ENCODE measurements at regions not wholly inside any gene's neighbourhood (a gene's known extent, or its start where the extent isn't known, plus 50 kb on each side); places are given as distances from the start of the nearest gene placed in this dataset.

DNA sequence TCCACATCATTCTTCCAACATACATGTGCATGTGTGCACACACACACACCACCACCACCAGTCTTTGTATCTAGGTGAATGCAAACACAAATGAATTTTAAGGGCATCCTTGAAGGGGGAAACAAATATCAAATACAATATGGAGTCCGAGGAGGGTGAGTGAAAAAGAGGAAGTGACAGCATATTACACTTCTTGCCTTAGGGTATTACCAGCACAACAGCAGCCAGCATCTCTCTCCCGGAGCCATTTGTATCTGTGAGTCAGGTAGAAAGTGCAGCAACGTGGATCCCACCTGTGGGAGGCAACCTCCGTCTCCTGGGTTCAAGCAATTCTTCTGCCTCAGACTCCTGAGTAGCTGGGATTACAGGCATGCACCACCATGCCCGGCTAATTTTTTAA, 483.2 kb downstream of the SMARCA1 start:
- TF ChIP-seq, protein P1, sequence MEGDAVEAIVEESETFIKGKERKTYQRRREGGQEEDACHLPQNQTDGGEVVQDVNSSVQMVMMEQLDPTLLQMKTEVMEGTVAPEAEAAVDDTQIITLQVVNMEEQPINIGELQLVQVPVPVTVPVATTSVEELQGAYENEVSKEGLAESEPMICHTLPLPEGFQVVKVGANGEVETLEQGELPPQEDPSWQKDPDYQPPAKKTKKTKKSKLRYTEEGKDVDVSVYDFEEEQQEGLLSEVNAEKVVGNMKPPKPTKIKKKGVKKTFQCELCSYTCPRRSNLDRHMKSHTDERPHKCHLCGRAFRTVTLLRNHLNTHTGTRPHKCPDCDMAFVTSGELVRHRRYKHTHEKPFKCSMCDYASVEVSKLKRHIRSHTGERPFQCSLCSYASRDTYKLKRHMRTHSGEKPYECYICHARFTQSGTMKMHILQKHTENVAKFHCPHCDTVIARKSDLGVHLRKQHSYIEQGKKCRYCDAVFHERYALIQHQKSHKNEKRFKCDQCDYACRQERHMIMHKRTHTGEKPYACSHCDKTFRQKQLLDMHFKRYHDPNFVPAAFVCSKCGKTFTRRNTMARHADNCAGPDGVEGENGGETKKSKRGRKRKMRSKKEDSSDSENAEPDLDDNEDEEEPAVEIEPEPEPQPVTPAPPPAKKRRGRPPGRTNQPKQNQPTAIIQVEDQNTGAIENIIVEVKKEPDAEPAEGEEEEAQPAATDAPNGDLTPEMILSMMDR (IDR thresholded peaks at IDR 0.05), result no peak
- TF ChIP-seq POLR2A (IDR thresholded peaks at IDR 0.05), result no peak

All from Peyer's patch (tissue), 4 donors.